HCT116 (cell line): ENCODE measurements at regions not wholly inside any gene's neighbourhood (a gene's known extent, or its start where the extent isn't known, plus 50 kb on each side); places are given as distances from the start of the nearest gene placed in this dataset.

Source experiments
- ATAC-seq: fragments of 200-7000 bp; cut with Tn5 transposase; 2 replicates; pipeline ENCODE4 v1.9.1; 2020; ENCODE audit warnings: mild to moderate bottlenecking, moderate library complexity
- BruUV-seq: library from RNA; stranded (reverse); fragments of 400-500 nt; replicated peaks from 2 replicates; lab custom pipeline; 2021; lab: Mats Ljungman, UMichigan
- CTCF ChIA-PET: fragments of 300-600 bp; sonication (Branson Sonifier 250); formaldehyde crosslinking; loops from one replicate; lab custom pipeline; 2021; ENCODE audit warnings: antibody characterized with exemption; lab: Charles Lee
- POLR2A ChIA-PET: fragments of 300-600, 350-600 bp; sonication (Branson Sonifier 250); formaldehyde crosslinking; loops from one replicate; lab custom pipeline; 2021; ENCODE audit warnings: antibody characterized with exemption; lab: Charles Lee
- RAD21 ChIA-PET, 2 experiments: fragments of 300-600 bp; sonication (Branson Sonifier 250); formaldehyde crosslinking; loops; one replicate each; lab custom pipeline; 2023; ENCODE audit warnings: low total read pairs in 2 of 2; ENCODE audit not compliant: uncharacterized antibody in 2 of 2, unreplicated experiment in 2 of 2, low non-redundant PET in 1 of 2; lab: Charles Lee
- DNase-seq: peaks from one replicate; pipeline ENCODE4 v3.0.0-alpha.2; 2010; ENCODE audit warnings: low read depth, low spot score
- H2AFZ ChIP-seq: fragments of 200-600 bp; shearing (Covaris generic), sonication (generic); 2 replicates; pipeline ENCODE4 v1.6.1; 2017; ENCODE audit warnings: low read depth, mixed run types, mixed read lengths, antibody characterized with exemption, low read length; ENCODE audit not compliant: poor library complexity, severe bottlenecking
- H3K27ac ChIP-seq: 2 replicates; pipeline ENCODE4 v1.5.1; 2012; ENCODE audit warnings: low read depth, low read length
- H3K27me3 ChIP-seq: fragments of 200-600 bp; sonication (generic); 2 replicates; pipeline ENCODE4 v1.6.1; 2016; ENCODE audit warnings: mixed run types, low read length, mixed read lengths; ENCODE audit not compliant: insufficient read depth
- H3K36me3 ChIP-seq, 2 experiments: fragments of 200-500 bp in 1 of 2; fragments of 200-600 bp in 1 of 2; sonication (Bioruptor generic) in 1 of 2; sonication (generic) in 1 of 2; 2 replicates each; pipeline versions ENCODE4 v1.5.1 to v1.6.1; 2014 to 2016; ENCODE audit warnings: low read length in 2 of 2, inconsistent platforms in 1 of 2, mixed read lengths in 1 of 2, mixed run types in 1 of 2; ENCODE audit not compliant: insufficient read depth in 2 of 2, control insufficient read depth in 1 of 2
- H3K4me1 ChIP-seq, 2 experiments: fragments of 200-600 bp in 1 of 2; sonication (generic) in 1 of 2; 2 replicates each; pipeline versions ENCODE4 v1.5.1 to v1.6.1; 2012 to 2017; ENCODE audit warnings: low read length in 2 of 2, inconsistent platforms in 1 of 2, mild to moderate bottlenecking in 1 of 2, mixed read lengths in 1 of 2, mixed run types in 1 of 2, moderate library complexity in 1 of 2; ENCODE audit not compliant: insufficient read depth in 2 of 2, control insufficient read depth in 1 of 2
- H3K4me2 ChIP-seq: fragments of 200-600 bp; sonication (generic); 2 replicates; pipeline ENCODE4 v1.6.1; 2017; ENCODE audit warnings: mixed run types, low read length, mixed read lengths
- H3K4me3 ChIP-seq, 2 experiments: fragments of 200-600 bp in 1 of 2; sonication (generic) in 1 of 2; replicated peaks in 1 of 2; 2 replicates each; pipeline ENCODE4 v1.5.1; 2011 to 2016; ENCODE audit warnings: low read length in 2 of 2, control low read depth in 1 of 2, low read depth in 1 of 2, mild to moderate bottlenecking in 1 of 2, mixed read lengths in 1 of 2, mixed run types in 1 of 2
- H3K79me2 ChIP-seq: fragments of 200-600 bp; sonication (generic); 2 replicates; pipeline ENCODE4 v1.6.1; 2017; ENCODE audit warnings: mild to moderate bottlenecking, mixed run types, low read length, moderate library complexity, mixed read lengths; ENCODE audit not compliant: insufficient read depth
- H3K9ac ChIP-seq: fragments of 200-600 bp; sonication (generic); 2 replicates; pipeline ENCODE4 v1.6.1; 2016; ENCODE audit warnings: low read length, mixed read lengths
- H3K9me2 ChIP-seq: fragments of 200-600 bp; sonication (generic), shearing (Covaris generic); 2 replicates; pipeline ENCODE4 v1.6.1; 2017; ENCODE audit warnings: mixed run types, mild to moderate bottlenecking, moderate library complexity; ENCODE audit not compliant: insufficient read depth
- H3K9me3 ChIP-seq, 2 experiments: fragments of 200-500 bp in 1 of 2; fragments of 200-600 bp in 1 of 2; sonication (Bioruptor generic) in 1 of 2; sonication (generic) in 1 of 2; 2 replicates each; pipeline ENCODE4 v1.6.1; 2014 to 2017; ENCODE audit warnings: low read length in 2 of 2, mixed read lengths in 2 of 2, inconsistent platforms in 1 of 2, low read depth in 1 of 2, mild to moderate bottlenecking in 1 of 2, mixed run types in 1 of 2, moderate library complexity in 1 of 2; ENCODE audit not compliant: control insufficient read depth in 1 of 2, insufficient read depth in 1 of 2
- H4K20me1 ChIP-seq: fragments of 200-600 bp; sonication (generic), shearing (Covaris generic); 2 replicates; pipeline ENCODE4 v1.6.1; 2017; ENCODE audit warnings: mixed run types, mild to moderate bottlenecking, moderate library complexity; ENCODE audit not compliant: insufficient read depth
- EGR1 ChIP-seq: IDR thresholded peaks from 2 replicates; pipeline ENCODE4 v1.6.1; 2012; ENCODE audit warnings: low read depth
- ELF1 ChIP-seq: IDR thresholded peaks from 2 replicates; pipeline ENCODE4 v1.6.1; 2012; ENCODE audit warnings: low read depth, borderline replicate concordance
- EZH2phosphoT487 ChIP-seq: fragments of 200-600 bp; IDR thresholded peaks from 2 replicates; pipeline ENCODE4 v1.6.1; 2018; ENCODE audit warnings: antibody characterized with exemption, borderline replicate concordance
- FOSL1 ChIP-seq: IDR thresholded peaks from 2 replicates; pipeline ENCODE4 v1.6.1; 2012; ENCODE audit warnings: low read depth
- JUND ChIP-seq: IDR thresholded peaks from 2 replicates; pipeline ENCODE4 v1.6.1; 2012
- RAD21 ChIP-seq: IDR thresholded peaks from 2 replicates; pipeline ENCODE4 v1.6.1; 2012; ENCODE audit warnings: low read depth, mild to moderate bottlenecking
- SIN3A ChIP-seq: IDR thresholded peaks from 2 replicates; pipeline ENCODE4 v1.6.1; 2012; ENCODE audit warnings: low read depth
- SRF ChIP-seq: IDR thresholded peaks from 2 replicates; pipeline ENCODE4 v1.6.1; 2012; ENCODE audit warnings: low read depth
- ZFX ChIP-seq: fragments of 450-650 bp; IDR thresholded peaks from 2 replicates; pipeline ENCODE4 v1.6.1; 2017
- intact Hi-C: fragments of 100-400 bp; cut with micrococcal nuclease; formaldehyde crosslinking; loops from 2 replicates; pipeline ENCODE4 v1.10.0; 2022
- TF ChIP-seq, protein P1 (sequence below): IDR thresholded peaks from 2 replicates; pipeline ENCODE4 v1.6.1; 2012; ENCODE audit warnings: low read depth

DNA sequence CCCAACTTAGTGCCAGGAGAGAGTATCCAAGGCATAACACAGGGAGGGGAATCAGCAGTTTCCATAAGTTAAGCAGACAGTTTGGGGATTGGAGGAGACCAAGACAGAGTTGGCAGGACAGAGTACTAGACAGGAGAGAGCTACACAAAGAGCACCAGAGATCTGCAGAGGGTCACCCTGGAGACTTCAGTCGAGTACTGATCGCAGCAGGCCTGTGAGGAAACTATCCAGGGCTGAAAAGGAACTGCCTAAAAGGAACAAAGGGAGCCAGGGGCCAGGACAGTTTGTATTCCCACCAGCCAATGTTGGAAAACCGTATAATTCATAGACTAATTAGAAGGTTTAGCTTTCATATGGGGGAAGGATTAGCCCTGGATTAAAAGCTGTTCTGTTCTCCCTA lies 80.6 kb upstream of the ENPP6 start (continued):
- TF ChIP-seq EGR1 = no peak
- no peak for TF ChIP-seq FOSL1
- no peak for TF ChIP-seq JUND
- TF ChIP-seq SRF = no peak

- intact Hi-C loops = no loop called here
- ATAC-seq (no peak), DNase-seq (no peak)
- Histone ChIP-seq H3K27ac (no peak overlapping the region), H3K9ac (no peak overlapping the region), H3K4me1 (no peaks in the 10 kb centered on the region), H3K79me2 (no peaks in the 10 kb centered on the region), H3K9me3 (no peaks in the 10 kb centered on the region)
- BruUV-seq = no TSS peak
- ChIA-PET POLR2A (no interaction called here), RAD21 (no interaction called here)
- TF ChIP-seq RAD21 = no peak
- TF ChIP-seq EGR1 = no peak
- no peak for TF ChIP-seq SRF
- no peak for TF ChIP-seq FOSL1
- TF ChIP-seq, protein P1, sequence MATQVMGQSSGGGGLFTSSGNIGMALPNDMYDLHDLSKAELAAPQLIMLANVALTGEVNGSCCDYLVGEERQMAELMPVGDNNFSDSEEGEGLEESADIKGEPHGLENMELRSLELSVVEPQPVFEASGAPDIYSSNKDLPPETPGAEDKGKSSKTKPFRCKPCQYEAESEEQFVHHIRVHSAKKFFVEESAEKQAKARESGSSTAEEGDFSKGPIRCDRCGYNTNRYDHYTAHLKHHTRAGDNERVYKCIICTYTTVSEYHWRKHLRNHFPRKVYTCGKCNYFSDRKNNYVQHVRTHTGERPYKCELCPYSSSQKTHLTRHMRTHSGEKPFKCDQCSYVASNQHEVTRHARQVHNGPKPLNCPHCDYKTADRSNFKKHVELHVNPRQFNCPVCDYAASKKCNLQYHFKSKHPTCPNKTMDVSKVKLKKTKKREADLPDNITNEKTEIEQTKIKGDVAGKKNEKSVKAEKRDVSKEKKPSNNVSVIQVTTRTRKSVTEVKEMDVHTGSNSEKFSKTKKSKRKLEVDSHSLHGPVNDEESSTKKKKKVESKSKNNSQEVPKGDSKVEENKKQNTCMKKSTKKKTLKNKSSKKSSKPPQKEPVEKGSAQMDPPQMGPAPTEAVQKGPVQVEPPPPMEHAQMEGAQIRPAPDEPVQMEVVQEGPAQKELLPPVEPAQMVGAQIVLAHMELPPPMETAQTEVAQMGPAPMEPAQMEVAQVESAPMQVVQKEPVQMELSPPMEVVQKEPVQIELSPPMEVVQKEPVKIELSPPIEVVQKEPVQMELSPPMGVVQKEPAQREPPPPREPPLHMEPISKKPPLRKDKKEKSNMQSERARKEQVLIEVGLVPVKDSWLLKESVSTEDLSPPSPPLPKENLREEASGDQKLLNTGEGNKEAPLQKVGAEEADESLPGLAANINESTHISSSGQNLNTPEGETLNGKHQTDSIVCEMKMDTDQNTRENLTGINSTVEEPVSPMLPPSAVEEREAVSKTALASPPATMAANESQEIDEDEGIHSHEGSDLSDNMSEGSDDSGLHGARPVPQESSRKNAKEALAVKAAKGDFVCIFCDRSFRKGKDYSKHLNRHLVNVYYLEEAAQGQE = no peak
- no peak for TF ChIP-seq ELF1
- TF ChIP-seq EZH2phosphoT487 = no peak
- TF ChIP-seq ZFX = no peak
- no peak for TF ChIP-seq JUND
- TF ChIP-seq SIN3A = no peak
- TF ChIP-seq, all 23 proteins: peak for 0
- no peaks in the 10 kb centered on the region for H3K27me3 ChIP-seq
- no peak overlapping the region for H3K4me3 ChIP-seq
- no peaks in the 10 kb centered on the region for H4K20me1 ChIP-seq
- no peaks in the 10 kb centered on the region for H3K36me3 ChIP-seq
- H3K9me2 ChIP-seq = no peaks in the 10 kb centered on the region
- CTCF ChIA-PET = no interaction called here
- H3K4me2 ChIP-seq = no peak overlapping the region
- no peak overlapping the region for H2AFZ ChIP-seq
These were observed 77.5 kb upstream of the ENPP6 start for GRCh38 chr4:184295206-184295605.
